ENCODE measurements at regions not wholly inside any gene's neighbourhood (a gene's known extent, or its start where the extent isn't known, plus 50 kb on each side); places are given as distances from the start of the nearest gene placed in this dataset.
"Not testable (repeated sequence)": the region's sequence is repeated elsewhere in the genome, so short reads cannot be mapped to it uniquely, and the experiment has no call there.

GRCh38 chr6:112956696-112957535 lies 609.8 kb downstream of the RFPL4B start:
- WGBS = 64% methylated on average over 5 of the region's 5 CpGs
- no peaks in the 10 kb centered on the region for H3K27me3 ChIP-seq (ENCODE audit: control insufficient read depth in 4 of 4, insufficient read depth in 4 of 4, low read length in 3 of 4)
- peaks cover 0 to 2% (median 0%) of the 10 kb centered on the region in 4 donors for H3K9me3 ChIP-seq (ENCODE audit: control insufficient read depth in 4 of 4, low read length in 3 of 4)
- H3K36me3 ChIP-seq (ENCODE audit: control insufficient read depth in 4 of 4, insufficient read depth in 3 of 4, low read depth in 1 of 4, low read length in 3 of 4) = no peaks in the 10 kb centered on the region
- no peak overlapping the region for H3K9ac ChIP-seq (ENCODE audit: low read depth in 1 of 2, low read length in 2 of 2)
- H3K4me3 ChIP-seq (ENCODE audit: low read depth in 1 of 3, low read length in 3 of 3) = no peak overlapping the region
- no peak for DNase-seq (ENCODE audit: low spot score)
- TF ChIP-seq GABPA (IDR thresholded peaks at IDR 0.05 in 1 of 2, conservative IDR thresholded peaks at IDR 0.05 in 1 of 2) = no peak
- TF ChIP-seq JUND (IDR thresholded peaks at IDR 0.05) = peak in 1 of 2 donors; percentile 34
- no peak overlapping the region for H3K27ac ChIP-seq (ENCODE audit: low read depth in 1 of 2, low read length in 2 of 2)
- no peaks in the 10 kb centered on the region for H3K4me1 ChIP-seq (ENCODE audit: control insufficient read depth in 4 of 4, insufficient read depth in 4 of 4, low read length in 3 of 4)

- DNase-seq (ENCODE audit: low spot score) = no peak
- Histone ChIP-seq H3K4me1 (ENCODE audit: control insufficient read depth in 4 of 4, insufficient read depth in 4 of 4, low read length in 3 of 4) (no peaks in the 10 kb centered on the region), H3K9me3 (ENCODE audit: control insufficient read depth in 4 of 4, low read length in 3 of 4) (peaks cover 0 to 2% (median 0%) of the 10 kb centered on the region in 4 donors), H3K27me3 (ENCODE audit: control insufficient read depth in 4 of 4, insufficient read depth in 4 of 4, low read length in 3 of 4) (no peaks in the 10 kb centered on the region), H3K36me3 (ENCODE audit: control insufficient read depth in 4 of 4, insufficient read depth in 3 of 4, low read depth in 1 of 4, low read length in 3 of 4) (no peaks in the 10 kb centered on the region), H3K27ac (ENCODE audit: low read depth in 1 of 2, low read length in 2 of 2) (no peak overlapping the region), H3K9ac (ENCODE audit: low read depth in 1 of 2, low read length in 2 of 2) (no peak overlapping the region), H3K4me3 (ENCODE audit: low read depth in 1 of 3, low read length in 3 of 3) (no peak overlapping the region)
- TF ChIP-seq, protein P1, sequence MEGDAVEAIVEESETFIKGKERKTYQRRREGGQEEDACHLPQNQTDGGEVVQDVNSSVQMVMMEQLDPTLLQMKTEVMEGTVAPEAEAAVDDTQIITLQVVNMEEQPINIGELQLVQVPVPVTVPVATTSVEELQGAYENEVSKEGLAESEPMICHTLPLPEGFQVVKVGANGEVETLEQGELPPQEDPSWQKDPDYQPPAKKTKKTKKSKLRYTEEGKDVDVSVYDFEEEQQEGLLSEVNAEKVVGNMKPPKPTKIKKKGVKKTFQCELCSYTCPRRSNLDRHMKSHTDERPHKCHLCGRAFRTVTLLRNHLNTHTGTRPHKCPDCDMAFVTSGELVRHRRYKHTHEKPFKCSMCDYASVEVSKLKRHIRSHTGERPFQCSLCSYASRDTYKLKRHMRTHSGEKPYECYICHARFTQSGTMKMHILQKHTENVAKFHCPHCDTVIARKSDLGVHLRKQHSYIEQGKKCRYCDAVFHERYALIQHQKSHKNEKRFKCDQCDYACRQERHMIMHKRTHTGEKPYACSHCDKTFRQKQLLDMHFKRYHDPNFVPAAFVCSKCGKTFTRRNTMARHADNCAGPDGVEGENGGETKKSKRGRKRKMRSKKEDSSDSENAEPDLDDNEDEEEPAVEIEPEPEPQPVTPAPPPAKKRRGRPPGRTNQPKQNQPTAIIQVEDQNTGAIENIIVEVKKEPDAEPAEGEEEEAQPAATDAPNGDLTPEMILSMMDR (IDR thresholded peaks at IDR 0.05; ENCODE audit: low read depth, low read length, missing input control) = no peak
- TF ChIP-seq, protein P2, sequence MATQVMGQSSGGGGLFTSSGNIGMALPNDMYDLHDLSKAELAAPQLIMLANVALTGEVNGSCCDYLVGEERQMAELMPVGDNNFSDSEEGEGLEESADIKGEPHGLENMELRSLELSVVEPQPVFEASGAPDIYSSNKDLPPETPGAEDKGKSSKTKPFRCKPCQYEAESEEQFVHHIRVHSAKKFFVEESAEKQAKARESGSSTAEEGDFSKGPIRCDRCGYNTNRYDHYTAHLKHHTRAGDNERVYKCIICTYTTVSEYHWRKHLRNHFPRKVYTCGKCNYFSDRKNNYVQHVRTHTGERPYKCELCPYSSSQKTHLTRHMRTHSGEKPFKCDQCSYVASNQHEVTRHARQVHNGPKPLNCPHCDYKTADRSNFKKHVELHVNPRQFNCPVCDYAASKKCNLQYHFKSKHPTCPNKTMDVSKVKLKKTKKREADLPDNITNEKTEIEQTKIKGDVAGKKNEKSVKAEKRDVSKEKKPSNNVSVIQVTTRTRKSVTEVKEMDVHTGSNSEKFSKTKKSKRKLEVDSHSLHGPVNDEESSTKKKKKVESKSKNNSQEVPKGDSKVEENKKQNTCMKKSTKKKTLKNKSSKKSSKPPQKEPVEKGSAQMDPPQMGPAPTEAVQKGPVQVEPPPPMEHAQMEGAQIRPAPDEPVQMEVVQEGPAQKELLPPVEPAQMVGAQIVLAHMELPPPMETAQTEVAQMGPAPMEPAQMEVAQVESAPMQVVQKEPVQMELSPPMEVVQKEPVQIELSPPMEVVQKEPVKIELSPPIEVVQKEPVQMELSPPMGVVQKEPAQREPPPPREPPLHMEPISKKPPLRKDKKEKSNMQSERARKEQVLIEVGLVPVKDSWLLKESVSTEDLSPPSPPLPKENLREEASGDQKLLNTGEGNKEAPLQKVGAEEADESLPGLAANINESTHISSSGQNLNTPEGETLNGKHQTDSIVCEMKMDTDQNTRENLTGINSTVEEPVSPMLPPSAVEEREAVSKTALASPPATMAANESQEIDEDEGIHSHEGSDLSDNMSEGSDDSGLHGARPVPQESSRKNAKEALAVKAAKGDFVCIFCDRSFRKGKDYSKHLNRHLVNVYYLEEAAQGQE (IDR thresholded peaks at IDR 0.05) = no peak
- TF ChIP-seq HNF4G (IDR thresholded peaks at IDR 0.05) (no peak), FOXA1 (IDR thresholded peaks at IDR 0.05) (no peak), EGR1 (IDR thresholded peaks at IDR 0.05; ENCODE audit: low read depth in 2 of 2) (no peak), JUND (IDR thresholded peaks at IDR 0.05) (no peak)
- 83% methylated on average over 2 of the region's 2 CpGs for WGBS
Measured at GRCh38 chr6:112957536-112957916, 610.4 kb downstream of the RFPL4B start.

DNA sequence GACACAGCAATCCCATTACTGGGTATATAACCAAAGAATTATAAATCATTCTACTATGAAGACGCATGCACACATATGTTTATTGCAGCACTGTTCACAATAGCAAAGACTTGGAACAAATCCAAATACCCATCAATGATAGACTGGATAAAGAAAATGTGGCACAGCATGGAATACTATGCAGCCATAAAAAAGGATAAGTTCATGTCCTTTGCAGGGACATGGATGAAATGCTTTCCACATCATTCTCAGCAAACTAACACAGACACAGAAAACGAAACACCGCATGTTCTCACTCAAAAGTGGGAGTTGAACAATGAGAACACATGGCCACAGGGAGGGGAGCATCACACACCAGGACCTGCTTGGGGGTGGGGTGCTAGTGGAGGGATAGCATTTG lies 613.0 kb downstream of the RFPL4B start:
- not testable (repeated sequence) for H3K4me3 ChIP-seq (ENCODE audit: low read depth in 1 of 3, low read length in 3 of 3); H3K4me1 ChIP-seq (ENCODE audit: control insufficient read depth in 4 of 4, insufficient read depth in 4 of 4, low read length in 3 of 4); H3K9ac ChIP-seq (ENCODE audit: low read depth in 1 of 2, low read length in 2 of 2); H3K9me3 ChIP-seq (ENCODE audit: control insufficient read depth in 4 of 4, low read length in 3 of 4); DNase-seq (ENCODE audit: low spot score); H3K36me3 ChIP-seq (ENCODE audit: control insufficient read depth in 4 of 4, insufficient read depth in 3 of 4, low read depth in 1 of 4, low read length in 3 of 4); H3K27ac ChIP-seq (ENCODE audit: low read depth in 1 of 2, low read length in 2 of 2); H3K27me3 ChIP-seq (ENCODE audit: control insufficient read depth in 4 of 4, insufficient read depth in 4 of 4, low read length in 3 of 4)
- 90% methylated on average over 3 of the region's 3 CpGs for WGBS
